NCI-H345 treated with DMSO at 0.1 percent for 48 hours (cell line): ENCODE measurements at regions not wholly inside any gene's neighbourhood (a gene's known extent, or its start where the extent isn't known, plus 50 kb on each side); places are given as distances from the start of the nearest gene placed in this dataset.
"Not testable (repeated sequence)": the region's sequence is repeated elsewhere in the genome, so short reads cannot be mapped to it uniquely, and the experiment has no call there.

Experiments
- DNase-seq: peaks from one replicate; lab custom pipeline; 2025; ENCODE audit not compliant: unreplicated experiment; lab: John Stamatoyannopoulos, UW

DNA sequence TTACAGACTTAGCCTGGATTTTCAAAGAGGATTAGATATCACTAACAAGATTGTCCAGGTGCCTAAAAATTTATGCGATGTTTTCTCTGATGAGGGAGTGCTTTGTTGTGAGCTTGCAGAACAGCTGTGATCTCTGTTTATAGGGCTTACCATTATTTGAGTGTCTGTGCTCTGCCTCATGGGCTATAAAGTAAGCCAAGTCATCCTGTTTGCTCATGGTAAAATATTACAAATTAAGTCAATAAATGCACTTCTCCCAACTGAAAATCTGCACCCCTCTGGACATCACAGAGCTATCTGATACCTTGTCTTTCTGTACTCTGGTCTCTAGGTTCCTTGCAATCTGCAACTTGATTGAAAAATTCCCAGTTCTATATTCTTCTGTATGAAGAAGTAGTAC, 293.4 kb upstream of the ACTBL2 start:
- DNase-seq: no peak

DNA sequence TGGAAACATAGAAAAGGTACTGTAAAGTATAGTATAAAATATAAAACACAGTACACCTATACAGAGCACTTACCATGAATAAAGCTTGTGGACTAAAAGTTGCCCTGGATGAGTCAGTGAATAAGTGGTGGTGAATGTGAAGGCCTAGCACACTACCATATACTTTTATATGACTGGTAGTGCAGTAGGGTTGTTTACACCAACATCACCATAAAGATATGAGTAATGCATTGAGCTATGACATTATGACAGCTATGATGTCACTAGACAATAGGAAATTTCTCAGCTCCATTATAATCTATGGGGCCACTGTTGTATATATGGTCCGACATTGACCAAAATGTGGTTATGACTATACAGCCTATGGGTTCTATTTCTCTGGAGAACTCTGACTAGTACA, 291.8 kb upstream of the ACTBL2 start:
- DNase-seq: no peak

DNA sequence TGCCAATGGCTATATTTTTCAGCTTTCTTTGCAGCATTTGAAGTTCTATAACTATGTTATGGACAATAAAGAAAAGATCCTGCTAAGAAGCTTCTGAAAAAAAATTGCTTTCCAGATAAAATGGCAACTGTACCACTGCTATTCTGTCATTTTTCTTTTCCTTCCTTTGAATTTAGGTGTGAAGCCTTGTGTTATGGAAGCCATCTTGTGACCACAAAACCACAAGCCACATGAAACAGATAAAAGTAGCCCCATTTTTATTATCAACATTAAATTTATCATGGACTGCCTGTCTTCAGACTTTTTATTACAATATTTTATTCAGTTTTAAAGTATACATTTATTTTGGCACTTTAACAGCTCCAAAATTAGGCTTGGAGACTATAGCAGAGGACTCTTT, 289.9 kb upstream of the ACTBL2 start:
- DNase-seq: no peak

DNA sequence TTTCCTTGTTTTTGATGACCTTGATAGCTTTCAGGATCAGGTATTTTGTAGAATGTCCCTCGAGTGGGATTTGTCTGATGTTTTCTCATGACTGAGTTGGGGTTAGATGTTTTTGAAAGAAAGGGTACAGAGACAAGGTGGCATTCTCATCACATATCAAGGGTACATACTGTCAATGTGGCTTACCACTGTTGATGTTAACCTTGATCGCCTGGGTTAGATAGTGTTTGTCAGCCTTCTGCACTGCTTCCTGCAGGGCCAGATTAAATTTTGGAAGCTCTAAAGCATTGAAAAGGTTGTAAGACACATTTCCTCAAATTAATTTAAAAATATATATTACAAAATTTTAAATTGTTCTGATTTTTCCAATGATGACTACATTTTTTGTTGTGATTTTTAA, 287.4 kb upstream of the ACTBL2 start:
- DNase-seq: no peak

DNA sequence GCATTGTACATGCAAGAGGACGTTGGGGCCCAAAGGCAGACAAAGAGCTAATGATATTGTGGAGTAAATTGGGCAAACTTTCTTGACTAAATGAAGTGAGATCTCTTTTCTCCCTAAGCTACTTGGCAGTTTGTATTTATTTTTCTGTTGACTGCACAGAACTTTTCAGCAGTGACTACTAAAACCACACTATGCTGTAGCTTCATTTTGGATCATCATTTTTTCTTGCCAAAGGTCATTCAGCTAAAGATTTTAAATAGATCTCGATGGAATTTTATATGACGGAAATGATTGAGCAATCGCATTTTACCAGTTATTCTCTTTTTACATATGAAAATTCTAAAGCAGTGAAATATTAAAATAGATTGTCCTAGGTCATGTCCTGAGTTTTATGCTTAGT, 286.1 kb upstream of the ACTBL2 start:
- no peak for DNase-seq

DNA sequence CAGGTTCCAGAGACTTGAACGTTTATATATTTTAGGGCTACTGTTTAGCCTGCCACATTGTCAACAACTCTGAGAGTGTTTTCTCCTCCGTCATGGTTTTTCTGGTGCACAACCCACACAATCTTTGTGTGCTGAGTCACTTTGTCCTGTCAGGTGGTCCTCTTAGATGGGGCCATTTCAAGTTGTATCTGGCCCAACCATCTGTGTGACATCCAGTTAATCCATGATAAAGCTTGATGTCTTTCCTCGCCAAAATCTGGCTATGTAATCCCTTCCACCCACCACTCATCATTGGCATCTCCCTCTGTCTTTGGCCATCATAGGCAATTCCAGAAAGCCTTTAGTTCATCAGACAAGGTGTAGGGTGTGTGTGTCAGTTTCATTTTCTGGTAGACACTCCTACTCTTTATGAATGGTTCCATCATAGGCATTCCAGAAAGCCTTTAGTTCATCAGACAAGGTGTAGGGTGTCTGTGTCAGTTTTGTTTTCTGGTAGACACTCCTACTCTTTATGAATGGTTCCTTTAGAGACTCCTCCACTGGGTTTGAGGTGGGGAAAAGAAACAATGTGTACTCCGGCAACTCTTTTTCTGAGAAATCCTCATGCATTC, 282.0 kb upstream of the ACTBL2 start:
- no peak for DNase-seq

DNA sequence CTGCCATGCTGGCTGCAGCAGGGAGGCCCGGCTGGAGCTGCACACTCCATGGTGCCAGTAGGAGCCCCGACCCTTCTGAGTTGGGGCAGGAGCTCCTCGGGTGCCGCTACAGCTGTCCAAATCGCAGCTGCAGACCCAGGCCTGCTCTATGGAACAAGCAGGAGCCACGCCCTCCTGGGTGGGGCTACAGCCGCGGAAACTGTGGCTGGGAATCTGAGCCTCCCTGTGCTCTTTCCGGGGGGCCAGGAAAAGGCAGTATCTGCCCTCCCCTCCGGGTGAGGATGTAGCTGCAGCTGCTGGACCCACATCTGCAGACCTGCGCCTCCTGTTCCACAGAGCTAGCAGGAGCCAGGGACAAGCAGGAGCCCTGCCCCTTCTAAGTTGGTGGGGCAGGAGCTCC, 278.9 kb upstream of the ACTBL2 start:
- DNase-seq: no peak

DNA sequence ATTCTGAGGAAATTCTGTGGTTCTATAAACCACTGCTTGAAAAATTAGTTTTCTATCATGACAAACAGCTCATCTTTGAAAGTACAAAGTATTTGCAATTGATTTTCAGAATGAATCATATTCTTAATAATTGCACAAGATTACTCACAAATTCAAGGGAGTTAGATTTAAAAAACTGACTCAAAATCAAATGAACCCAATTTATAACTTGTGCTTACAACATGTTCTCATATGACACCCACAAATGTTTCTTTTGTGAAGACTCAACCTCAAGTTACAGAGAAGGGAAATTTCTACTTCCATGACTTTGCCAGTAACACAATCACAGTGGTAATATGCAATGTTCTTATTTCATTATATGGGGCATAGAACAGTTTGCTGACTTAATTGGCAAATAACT, 272.0 kb upstream of the ACTBL2 start:
- DNase-seq: no peak

DNA sequence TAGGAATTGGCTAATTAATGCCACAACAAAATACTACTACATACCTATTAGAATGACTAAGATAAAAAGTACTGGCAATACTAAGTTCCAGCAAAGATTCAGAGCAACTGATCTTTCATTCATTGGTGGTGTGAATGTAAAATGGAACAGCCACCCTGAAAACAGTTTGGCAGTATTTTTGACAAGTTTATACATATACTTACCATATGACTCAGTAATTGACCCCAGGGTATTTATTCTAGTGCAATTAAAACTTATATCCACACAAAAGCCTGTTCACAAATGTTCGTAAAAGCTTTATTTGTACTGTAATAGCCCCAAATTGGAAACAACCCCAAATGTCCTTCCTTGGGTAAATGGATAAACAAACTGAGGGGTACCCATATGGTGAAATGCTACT, 270.8 kb upstream of the ACTBL2 start:
- DNase-seq: no peak

DNA sequence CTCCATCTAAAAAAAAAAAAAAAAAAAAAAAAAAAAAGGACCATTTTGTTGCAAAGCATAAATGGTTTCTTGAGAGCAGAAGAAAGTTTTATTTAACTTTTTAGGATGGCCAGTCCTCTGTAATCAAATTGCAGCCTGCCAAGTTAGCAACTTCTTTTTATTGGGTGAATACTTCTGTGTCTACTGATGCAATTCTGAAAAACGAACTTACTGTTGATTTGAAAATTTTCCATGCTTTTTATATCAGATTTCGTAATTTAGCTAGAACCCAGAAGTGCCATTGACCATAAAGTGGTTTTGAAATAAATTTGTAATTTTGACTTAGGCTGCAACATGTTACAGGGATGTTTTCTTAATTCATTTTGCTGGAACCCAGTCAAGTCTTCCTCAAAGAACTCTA, 269.1 kb upstream of the ACTBL2 start:
- DNase-seq: no peak

DNA sequence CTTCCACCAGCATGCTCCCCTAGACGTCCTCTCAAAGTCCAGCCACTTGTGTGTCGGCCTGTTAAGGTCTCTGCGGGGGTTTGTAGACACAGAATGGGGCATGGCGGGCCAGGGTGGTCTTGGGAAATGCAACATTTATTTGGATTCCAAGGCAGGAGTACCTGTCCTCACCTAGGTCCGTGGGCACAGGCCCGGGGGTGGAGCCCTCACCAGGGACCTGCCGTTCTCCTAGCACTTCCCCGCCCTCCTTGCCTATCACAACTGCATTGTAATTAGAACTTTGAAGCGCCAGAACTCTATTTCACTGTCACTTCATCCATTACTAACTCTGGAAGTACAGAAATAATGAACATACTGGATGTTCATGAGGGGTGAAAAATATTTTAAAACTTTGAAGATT, 268.3 kb upstream of the ACTBL2 start:
- no peak for DNase-seq

DNA sequence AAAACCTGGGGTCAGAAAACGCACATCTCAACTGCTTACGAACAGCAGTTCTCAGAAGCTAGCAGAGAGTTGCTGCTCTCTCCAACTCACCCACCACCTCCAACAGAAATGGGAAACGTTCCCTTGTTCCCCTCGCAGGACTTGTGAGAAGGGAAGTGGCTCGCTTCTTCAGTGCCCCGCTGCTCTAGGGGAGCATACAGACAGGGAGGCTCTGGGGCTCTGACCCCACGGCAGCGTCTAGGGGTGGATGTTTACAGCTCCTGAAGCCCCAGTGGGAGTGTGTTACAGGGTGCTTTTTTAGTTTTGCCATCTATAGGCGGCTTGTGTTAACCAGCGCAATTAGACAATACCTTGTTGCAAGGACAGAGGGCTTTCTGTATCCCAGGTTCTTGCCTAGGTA, 267.7 kb upstream of the ACTBL2 start:
- DNase-seq: no peak

DNA sequence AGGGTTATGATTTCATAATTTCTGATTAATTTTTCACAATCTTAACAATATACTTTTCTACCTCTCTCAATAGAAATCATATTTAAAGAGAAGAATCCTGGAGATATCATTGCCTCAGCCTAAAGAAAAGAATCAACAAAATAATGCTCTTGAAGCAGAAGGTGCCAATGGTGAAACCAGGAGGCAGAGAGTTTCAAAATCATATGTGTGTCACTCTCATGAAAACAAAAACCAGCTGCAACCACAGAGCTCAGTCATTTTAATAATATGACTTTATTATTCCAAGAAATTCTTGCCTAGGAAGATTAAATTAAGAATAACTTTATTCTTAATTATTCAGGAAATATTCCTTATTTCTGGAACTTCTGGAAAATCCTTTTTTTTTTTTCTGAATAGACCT, 266.8 kb upstream of the ACTBL2 start:
- no peak for DNase-seq

DNA sequence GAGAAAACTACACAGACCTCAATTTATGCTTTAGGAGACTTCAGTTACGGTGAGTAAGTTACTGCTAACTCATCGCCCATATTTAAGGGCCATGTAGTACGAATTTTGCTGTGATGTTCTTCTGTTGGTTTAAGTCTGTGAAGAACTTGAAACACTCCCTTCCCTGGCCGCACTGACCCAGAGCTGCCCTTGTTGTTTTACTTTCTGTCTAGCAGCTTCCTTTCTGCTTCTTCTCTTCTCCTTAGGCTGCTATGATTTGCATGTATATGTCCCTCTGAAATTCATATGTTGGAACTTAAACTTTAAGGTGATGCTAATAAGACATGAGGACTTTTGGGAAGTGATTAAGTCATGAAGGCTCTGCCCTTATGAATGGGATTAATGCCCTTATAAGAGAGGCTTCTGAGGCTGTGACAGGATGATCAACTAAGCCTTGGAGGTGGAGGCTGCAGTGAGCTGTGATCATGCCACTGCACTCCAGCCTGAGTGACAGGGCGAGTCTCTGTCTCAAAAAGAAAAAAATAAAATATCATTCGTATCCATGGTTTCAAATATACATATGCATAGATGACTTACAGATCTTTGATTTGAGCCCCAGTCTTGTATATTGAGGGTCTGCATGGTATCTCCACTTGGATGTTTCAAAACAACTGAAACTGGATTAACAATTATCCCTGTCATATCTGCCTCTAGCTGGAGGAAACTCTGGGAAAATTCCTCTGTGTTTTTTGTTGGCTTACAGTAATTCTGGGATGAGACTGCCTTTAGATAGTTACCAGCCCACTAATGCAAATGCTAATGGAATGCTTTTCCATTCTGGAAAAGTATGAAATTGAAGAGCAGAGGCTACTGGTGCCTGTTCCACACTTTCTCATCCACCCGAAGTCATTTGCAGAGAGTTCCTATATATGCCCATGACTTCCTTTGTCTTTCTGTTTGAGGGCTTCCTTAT, 263.4 kb upstream of the ACTBL2 start:
- DNase-seq: no peak

DNA sequence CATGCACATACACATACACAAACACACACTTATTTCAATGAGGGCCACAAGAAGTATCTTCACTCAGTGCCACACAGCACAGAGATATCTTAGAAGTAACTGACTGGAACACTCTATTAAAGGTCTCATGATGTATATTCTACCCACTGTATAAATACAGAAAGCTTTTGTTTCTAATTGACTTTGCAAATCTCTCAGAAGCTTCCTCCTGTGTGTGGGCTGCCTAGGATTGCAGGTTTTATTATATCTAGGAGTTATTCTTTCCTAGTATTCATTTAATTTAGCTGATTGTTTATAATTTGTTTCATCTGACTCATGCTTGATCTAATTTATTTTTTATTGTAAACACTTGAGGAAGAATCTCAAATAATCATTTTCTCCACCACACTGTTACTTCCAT, 262.4 kb upstream of the ACTBL2 start:
- no peak for DNase-seq

DNA sequence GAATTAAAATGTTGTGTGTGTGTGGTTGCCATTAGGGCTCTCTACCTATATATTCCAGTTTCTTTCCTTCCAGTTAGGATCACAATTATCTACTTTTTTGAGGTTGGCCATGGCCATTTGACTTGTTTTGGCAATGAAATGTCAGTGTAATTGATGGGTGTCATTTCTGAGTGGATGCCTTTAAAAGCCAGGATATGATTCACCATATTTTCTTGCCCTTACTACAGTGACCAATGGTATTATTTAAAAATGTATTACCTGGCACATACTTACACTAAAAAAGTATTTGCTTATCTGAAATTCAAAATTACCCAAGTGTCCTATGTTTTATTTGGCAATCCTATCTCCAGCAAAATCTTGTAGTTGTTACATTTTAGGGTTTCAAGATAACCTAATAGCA, 258.7 kb upstream of the ACTBL2 start:
- no peak for DNase-seq

DNA sequence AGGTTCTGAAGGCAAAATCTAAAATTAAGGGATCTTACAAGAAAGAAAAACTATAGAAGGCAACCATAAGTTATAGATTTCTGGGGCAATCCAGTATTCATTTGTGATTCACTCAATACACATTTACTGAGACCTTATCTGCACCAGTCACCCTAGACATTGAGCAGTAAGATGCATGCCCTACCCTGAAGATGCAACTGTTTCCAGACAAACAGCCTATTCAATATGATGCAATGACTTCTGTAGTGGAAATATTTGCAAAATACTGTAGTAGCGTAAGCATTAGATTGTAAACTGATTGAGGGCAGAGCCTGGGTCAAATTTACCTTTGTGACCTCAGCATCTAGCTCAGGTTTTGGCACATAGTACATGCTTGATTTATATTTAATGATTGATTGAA, 256.2 kb upstream of the ACTBL2 start:
- no peak for DNase-seq

DNA sequence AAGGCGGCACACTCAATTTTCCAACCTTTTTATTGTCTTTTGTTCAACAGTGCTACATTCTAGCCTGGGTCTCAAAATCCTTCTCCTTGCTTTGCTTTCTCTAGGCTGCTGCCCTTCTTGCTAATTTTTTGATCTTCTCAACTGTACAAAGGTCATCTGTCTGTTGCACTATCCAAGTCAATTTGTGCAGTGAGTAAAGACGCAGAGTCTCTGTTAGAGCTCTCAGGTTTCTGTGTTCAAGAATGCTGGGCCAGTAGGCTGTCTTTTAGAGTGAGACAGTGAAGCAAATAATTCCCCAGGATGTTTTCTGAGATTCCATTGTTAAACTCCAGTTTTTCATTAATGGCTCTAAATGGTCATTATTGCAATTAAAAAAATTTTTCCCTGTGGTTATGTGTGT, 255.7 kb upstream of the ACTBL2 start:
- DNase-seq: no peak

DNA sequence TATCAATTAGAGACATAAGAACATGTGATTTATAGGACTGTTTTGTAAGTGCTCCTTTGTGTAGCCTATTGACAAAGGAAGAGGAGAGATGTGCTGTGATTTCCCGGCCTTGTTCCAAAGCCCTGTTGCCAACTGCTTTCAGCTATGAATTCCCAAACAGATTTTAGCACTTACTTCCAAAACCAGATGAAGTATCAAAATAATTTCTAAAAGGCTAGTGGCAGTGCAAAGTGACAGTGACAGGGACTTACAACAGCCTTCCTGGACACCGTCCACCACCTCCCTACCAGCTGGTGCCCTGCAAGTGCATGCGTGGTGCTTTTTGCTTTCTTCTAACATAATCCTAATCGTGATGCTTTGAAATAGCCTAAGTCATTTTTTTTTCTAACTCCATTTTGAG, 254.1 kb upstream of the ACTBL2 start:
- DNase-seq: no peak

DNA sequence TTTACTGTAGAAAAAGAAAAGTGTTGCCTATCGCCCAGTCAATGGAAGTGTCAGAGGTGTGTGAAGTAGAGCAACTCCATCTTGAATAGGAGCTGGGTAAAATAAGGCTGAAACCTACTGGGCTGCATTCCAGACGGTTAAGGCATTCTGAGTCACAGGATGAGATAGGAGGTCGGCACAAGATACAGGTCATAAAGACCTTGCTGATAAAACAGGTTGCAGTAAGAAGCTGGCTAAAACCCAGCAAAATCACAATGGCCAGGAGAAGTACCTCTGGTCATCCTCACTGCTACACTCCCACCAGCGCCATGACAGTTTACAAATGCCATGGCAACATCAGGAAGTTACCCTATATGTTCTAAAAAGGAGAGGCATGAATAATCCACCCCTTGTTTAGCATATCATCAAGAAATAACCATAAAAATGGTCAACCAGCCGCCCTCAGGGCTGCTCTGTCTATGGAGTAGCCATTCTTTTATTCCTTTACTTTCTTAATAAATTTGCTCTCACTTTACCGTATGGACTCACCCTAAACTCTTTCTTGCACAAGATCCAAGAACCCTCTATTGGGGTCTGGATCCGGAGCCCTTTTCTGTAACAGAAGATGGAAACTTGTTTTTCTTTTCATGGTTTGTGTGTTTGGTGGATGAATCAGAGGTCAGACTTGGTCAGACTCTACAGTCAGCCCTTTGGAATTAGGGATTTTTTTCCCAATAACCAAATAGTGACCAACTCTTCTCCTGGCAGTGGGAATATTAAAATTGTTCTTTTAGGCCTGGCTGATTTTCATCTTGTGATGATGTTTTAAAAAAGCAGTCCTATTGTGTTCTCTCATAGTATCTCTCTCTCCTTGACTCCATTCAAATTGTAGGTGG, 252.9 kb upstream of the ACTBL2 start:
- DNase-seq: not testable (repeated sequence)

DNA sequence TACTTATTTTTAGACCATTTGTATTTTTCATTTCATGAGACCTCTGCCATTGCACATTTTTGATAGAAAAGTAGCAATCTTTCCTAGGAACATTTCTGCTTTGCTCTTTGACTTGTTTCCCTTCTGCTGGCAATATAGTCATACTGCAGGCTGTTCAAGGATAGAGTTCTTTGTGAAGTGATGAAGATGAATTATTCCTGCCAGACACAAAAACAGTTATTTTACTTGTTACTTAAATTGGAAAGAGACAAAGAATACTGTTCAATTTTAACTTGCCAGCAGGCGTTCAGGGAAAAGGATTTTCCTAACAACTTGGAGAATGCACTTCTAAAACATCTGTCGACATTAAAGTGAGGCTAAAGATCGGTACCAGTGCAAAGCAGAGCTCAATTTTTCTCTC, 251.7 kb upstream of the ACTBL2 start:
- no peak for DNase-seq

DNA sequence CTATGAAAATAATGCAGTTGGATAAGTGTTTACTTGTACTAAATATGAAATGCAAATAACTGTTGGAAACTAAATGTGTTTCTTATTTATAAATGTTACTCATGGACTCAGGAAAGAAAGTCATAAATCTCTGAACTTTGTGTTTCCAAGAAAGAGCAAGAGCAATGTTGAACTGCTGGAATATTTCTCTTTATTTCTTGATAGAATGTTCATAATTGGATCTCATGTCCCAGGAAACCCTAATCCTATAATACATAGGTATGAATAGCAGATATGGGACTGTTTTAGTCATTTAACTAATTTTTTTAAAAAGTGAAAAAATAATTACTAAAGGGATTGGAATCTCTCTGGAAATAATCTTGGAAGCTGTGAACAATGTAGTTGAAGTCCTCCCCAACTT, 245.0 kb upstream of the ACTBL2 start:
- DNase-seq: no peak
